ENCODE measurements at regions not wholly inside any gene's neighbourhood (a gene's known extent, or its start where the extent isn't known, plus 50 kb on each side); places are given as distances from the start of the nearest gene placed in this dataset.

GRCh38 chr15:39106950-39107349 is 473.9 kb upstream of the THBS1 start:
- H2AFZ ChIP-seq (ENCODE audit: low read depth, low read length), result no peak overlapping the region
- DNase-seq (ENCODE audit: low read depth, low spot score), result no peak
- FAIRE-seq, result no peak
- no peaks in the 10 kb centered on the region for H3K36me3 ChIP-seq (ENCODE audit: control insufficient read depth in 2 of 2, extremely low read depth in 1 of 2, insufficient read depth in 2 of 2, low read length in 2 of 2)
- H3K9me1 ChIP-seq (replicated peaks; ENCODE audit: control insufficient read depth, extremely low read depth, insufficient read depth, low read length), result no peaks in the 10 kb centered on the region
- POLR2A ChIA-PET, result no interaction called here
- no peak overlapping the region for H3K4me3 ChIP-seq (replicated peaks in 1 of 3; ENCODE audit: insufficient read depth in 1 of 3, low read depth in 1 of 3, low read length in 3 of 3)
- H3K27ac ChIP-seq (ENCODE audit: insufficient read depth, low read depth, low read length), result no peak overlapping the region
- intact Hi-C loops (cut with micrococcal nuclease) (no loop called here), dilution Hi-C loops (cut with MboI; ENCODE audit: extremely low pct_ligation_motif_present, low sequenced_read_pairs) (no loop called here)
- CTCF ChIA-PET, result no interaction called here
- no peaks in the 10 kb centered on the region for H3K79me2 ChIP-seq (ENCODE audit: control insufficient read depth, insufficient read depth, low read length)
- TF ChIP-seq MYC (IDR thresholded peaks at IDR 0.05; ENCODE audit: low read depth, low read length) (no peak), MAX (IDR thresholded peaks at IDR 0.05; ENCODE audit: insufficient read depth, insufficient read length) (no peak)
- no peak overlapping the region for H3K4me2 ChIP-seq (ENCODE audit: insufficient read depth, low read length)
- no peaks in the 10 kb centered on the region for H3K27me3 ChIP-seq (ENCODE audit: control insufficient read depth in 2 of 2, insufficient read depth in 2 of 2, low read length in 2 of 2)
- peaks cover 35% of the 10 kb centered on the region for H3K4me1 ChIP-seq (ENCODE audit: control insufficient read depth, extremely low read depth, insufficient read depth, low read length)
- no peak overlapping the region for H3K9ac ChIP-seq (replicated peaks; ENCODE audit: extremely low read depth, insufficient read depth, low read length)
- no TSS peak for BruUV-seq (replicated peaks)
- no peaks in the 10 kb centered on the region for H3K9me3 ChIP-seq (replicated peaks; ENCODE audit: control insufficient read depth, insufficient read depth, low read length)
- H4K20me1 ChIP-seq (replicated peaks; ENCODE audit: control insufficient read depth, extremely low read depth, insufficient read depth, low read length), result no peaks in the 10 kb centered on the region

- Histone ChIP-seq H4K20me1 (replicated peaks; ENCODE audit: control insufficient read depth, extremely low read depth, insufficient read depth, low read length) (no peaks in the 10 kb centered on the region), H3K4me3 (replicated peaks in 1 of 3; ENCODE audit: insufficient read depth in 1 of 3, low read depth in 1 of 3, low read length in 3 of 3) (no peak overlapping the region), H3K36me3 (ENCODE audit: control insufficient read depth in 2 of 2, extremely low read depth in 1 of 2, insufficient read depth in 2 of 2, low read length in 2 of 2) (no peaks in the 10 kb centered on the region), H2AFZ (ENCODE audit: low read depth, low read length) (no peak overlapping the region), H3K79me2 (ENCODE audit: control insufficient read depth, insufficient read depth, low read length) (no peaks in the 10 kb centered on the region), H3K27ac (ENCODE audit: insufficient read depth, low read depth, low read length) (no peak overlapping the region), H3K9me3 (replicated peaks; ENCODE audit: control insufficient read depth, insufficient read depth, low read length) (no peaks in the 10 kb centered on the region), H3K27me3 (ENCODE audit: control insufficient read depth in 2 of 2, insufficient read depth in 2 of 2, low read length in 2 of 2) (no peaks in the 10 kb centered on the region), H3K4me2 (ENCODE audit: insufficient read depth, low read length) (no peak overlapping the region), H3K9ac (replicated peaks; ENCODE audit: extremely low read depth, insufficient read depth, low read length) (no peak overlapping the region), H3K4me1 (ENCODE audit: control insufficient read depth, extremely low read depth, insufficient read depth, low read length) (peaks cover 24% of the 10 kb centered on the region), H3K9me1 (replicated peaks; ENCODE audit: control insufficient read depth, extremely low read depth, insufficient read depth, low read length) (no peaks in the 10 kb centered on the region)
- intact Hi-C loops (cut with micrococcal nuclease), result no loop called here
- no peak for DNase-seq (ENCODE audit: low read depth, low spot score)
- FAIRE-seq, result no peak
- POLR2A ChIA-PET, result interaction anchor here (0.6 kb wide), 1 partner anchor 17 kb away, joined by 3 read pairs; no protein-coding TSS in a partner anchor
- dilution Hi-C loops (cut with MboI; ENCODE audit: extremely low pct_ligation_motif_present, low sequenced_read_pairs), result no loop called here
- CTCF ChIA-PET, result no interaction called here
- TF ChIP-seq POLR2A (IDR thresholded peaks at IDR 0.05; ENCODE audit: low read depth, low read length) (no peak), JUN (IDR thresholded peaks at IDR 0.05; ENCODE audit: borderline replicate concordance, insufficient read depth, insufficient read length, low read depth) (no peak), POLR2AphosphoS5 (IDR thresholded peaks at IDR 0.05; ENCODE audit: insufficient read depth, low read depth, low read length) (no peak), FOS (IDR thresholded peaks at IDR 0.05; ENCODE audit: borderline replicate concordance, insufficient read depth, low read length) (no peak), MAX (IDR thresholded peaks at IDR 0.05; ENCODE audit: insufficient read depth, insufficient read length) (no peak), CTCF (IDR thresholded peaks at IDR 0.05; ENCODE audit: extremely low read depth in 1 of 2, insufficient read depth in 1 of 2, low read depth in 1 of 2, low read length in 2 of 2) (no peak), GATA2 (IDR thresholded peaks at IDR 0.05; ENCODE audit: insufficient read depth, insufficient read length, low read depth, low read length) (no peak), MYC (IDR thresholded peaks at IDR 0.05; ENCODE audit: low read depth, low read length) (no peak), EZH2 (IDR thresholded peaks at IDR 0.05; ENCODE audit: borderline replicate concordance, low read depth, low read length, severe bottlenecking) (no peak)
- no TSS peak for BruUV-seq (replicated peaks)
Observed at GRCh38 chr15:39108021-39108420, 472.9 kb upstream of the THBS1 start.

Measured in endothelial cell of umbilical vein (primary cell).